Epithelial cell of esophagus (primary cell): ENCODE measurements at regions not wholly inside any gene's neighbourhood (a gene's known extent, or its start where the extent isn't known, plus 50 kb on each side); places are given as distances from the start of the nearest gene placed in this dataset.
"Not testable (repeated sequence)": the region's sequence is repeated elsewhere in the genome, so short reads cannot be mapped to it uniquely, and the experiment has no call there.

Source experiments
- DNase-seq: peaks from one replicate; pipeline ENCODE4 v3.0.0; 2010; ENCODE audit warnings: low read depth
- H3K4me3 ChIP-seq: 2 replicates; pipeline ENCODE4 v1.5.1; 2011; ENCODE audit warnings: mild to moderate bottlenecking, low read length, control low read depth
- TF ChIP-seq, protein P1 (sequence below): IDR thresholded peaks from 2 replicates; pipeline ENCODE4 v1.5.1; 2011; ENCODE audit warnings: low read depth, mild to moderate bottlenecking, low read length, control low read depth, inconsistent platforms; ENCODE audit not compliant: insufficient read depth; ENCODE audit errors: missing control alignments

DNA sequence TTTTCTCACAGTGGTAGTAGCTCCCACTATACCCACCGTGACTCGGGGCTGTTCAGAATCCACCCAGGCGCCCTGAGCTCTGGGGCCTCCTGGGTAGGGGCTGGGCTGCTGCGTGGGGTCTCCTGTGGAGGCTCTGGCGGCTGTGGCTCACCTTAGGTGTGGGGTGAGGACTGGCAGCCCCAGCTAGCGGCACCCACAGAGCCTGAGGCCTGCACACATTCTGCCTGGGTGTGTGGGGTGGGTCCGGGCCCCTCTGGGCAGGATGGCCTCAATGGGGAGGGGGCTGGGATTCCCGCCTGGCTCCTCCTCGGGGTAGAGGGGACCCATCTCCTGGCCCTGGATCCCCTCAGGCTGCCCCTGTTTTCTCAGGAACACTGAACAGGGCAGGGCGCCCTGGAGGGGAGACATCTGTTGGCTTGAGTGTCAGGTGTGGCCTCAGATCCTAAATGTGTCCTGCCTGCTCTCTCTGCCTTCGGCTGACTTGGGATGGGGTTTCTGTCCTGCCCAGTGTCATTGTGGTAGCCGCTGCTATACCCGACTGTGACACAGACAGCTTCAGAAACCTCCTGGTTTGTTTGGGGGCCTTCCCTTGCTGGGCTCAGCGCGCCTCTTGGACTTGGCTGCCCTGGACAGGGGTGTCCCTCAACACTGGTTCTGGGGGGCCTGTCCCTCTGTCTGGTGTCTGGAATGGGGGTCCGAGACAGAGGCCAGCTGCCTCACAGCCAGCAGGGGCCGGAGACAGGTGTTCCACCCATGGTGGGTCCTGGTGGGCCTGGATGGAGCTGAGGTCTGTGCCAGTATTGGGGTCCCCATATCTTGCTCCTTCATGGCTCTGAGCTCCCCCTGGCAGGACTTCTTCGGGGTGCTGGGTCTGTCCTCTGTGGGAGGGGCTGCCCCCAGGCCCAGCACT lies 354.9 kb downstream of the TMEM121 start:
- DNase-seq: no peak
- H3K4me3 ChIP-seq: no peak overlapping the region
- TF ChIP-seq, protein P1, sequence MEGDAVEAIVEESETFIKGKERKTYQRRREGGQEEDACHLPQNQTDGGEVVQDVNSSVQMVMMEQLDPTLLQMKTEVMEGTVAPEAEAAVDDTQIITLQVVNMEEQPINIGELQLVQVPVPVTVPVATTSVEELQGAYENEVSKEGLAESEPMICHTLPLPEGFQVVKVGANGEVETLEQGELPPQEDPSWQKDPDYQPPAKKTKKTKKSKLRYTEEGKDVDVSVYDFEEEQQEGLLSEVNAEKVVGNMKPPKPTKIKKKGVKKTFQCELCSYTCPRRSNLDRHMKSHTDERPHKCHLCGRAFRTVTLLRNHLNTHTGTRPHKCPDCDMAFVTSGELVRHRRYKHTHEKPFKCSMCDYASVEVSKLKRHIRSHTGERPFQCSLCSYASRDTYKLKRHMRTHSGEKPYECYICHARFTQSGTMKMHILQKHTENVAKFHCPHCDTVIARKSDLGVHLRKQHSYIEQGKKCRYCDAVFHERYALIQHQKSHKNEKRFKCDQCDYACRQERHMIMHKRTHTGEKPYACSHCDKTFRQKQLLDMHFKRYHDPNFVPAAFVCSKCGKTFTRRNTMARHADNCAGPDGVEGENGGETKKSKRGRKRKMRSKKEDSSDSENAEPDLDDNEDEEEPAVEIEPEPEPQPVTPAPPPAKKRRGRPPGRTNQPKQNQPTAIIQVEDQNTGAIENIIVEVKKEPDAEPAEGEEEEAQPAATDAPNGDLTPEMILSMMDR: no peak

DNA sequence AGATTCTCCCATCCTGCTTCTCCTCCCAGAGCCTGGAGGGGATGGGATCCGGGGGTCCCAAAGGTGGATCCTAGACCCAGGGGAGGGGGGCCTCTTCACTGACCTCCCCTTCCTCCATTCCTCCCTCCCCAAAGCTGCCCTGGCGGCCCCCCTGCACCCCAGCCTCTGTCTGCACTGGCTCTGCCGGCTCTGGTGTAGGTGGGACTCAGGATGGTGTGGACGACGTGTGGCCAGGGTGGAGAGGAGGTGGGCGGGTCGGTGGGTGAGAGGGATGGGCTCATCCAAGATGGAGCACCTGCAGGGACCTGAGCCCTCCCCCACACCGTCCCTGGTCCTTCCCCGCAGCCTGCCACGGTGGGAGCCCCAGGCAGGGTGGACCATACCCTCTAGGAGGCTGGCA lies 355.6 kb downstream of the TMEM121 start:
- not testable (repeated sequence) for DNase-seq, H3K4me3 ChIP-seq

DNA sequence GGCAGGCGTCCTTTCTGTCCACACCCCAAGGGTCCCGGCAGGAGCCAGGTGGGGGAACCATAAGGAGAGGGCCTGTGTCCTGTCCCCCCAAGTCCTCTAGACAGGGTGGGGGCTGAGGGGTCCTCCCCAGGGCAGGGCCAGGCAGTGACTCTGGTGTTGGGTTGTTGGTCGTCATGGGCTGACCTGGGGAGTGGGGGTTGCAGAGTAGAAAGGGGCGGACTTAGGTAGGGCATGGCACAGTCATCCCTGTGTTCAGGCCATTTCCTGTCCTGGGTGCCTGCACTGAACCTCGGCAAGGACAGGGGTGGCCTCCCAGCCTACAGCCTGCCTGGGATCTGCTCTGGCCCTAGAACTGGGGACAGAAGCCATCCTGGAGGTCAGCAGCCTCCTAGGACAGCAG lies 356.2 kb downstream of the TMEM121 start:
- no peak for DNase-seq
- H3K4me3 ChIP-seq: no peak overlapping the region
- TF ChIP-seq, protein P1: no peak

DNA sequence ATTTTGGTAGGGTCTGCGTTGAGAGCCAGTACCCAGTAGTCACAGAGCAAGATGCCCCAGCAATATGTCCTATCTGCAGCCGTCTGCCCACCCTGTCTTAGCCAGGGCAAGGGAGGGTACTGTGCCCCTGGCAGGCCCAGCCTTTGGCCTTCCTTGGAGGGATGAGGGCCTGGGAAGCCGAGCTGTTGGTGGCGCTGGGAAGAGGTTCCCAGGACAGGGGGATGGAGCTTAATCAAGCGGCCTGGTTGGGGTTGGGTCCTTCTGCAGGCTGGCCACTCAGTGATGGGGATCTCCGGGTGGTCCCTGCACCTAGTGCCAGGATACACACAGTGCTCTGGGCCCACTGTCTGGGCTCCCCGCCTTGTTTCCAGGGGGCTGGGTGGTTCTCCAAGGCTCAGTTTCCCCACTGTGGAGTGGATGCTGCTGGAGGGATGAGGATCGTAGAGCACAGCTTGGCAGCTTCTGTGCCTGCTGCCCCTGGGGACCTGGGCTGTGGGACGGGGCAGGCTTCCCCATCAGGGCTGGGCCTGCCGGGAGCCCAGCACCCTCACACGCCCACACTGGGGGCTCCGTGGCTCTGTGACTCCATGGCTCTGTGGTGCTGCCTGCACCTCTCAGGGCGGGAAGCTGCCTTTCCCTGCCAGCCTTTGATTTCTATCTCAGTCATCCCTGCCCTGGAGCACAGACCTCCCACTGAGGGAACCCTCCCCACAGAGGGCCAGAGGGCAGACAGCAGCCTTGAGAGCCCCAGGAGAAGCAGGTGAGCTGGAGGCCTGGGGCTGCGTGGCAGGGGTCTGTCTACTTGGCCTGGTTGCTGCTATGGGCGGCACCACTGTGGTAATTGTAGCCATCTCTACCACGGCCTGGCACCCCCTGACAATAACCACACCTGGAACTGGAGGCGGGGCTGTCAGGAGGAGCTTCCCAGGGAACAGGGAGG lies 357.0 kb downstream of the TMEM121 start:
- TF ChIP-seq, protein P1: no peak
- no peak for DNase-seq
- no peak overlapping the region for H3K4me3 ChIP-seq

DNA sequence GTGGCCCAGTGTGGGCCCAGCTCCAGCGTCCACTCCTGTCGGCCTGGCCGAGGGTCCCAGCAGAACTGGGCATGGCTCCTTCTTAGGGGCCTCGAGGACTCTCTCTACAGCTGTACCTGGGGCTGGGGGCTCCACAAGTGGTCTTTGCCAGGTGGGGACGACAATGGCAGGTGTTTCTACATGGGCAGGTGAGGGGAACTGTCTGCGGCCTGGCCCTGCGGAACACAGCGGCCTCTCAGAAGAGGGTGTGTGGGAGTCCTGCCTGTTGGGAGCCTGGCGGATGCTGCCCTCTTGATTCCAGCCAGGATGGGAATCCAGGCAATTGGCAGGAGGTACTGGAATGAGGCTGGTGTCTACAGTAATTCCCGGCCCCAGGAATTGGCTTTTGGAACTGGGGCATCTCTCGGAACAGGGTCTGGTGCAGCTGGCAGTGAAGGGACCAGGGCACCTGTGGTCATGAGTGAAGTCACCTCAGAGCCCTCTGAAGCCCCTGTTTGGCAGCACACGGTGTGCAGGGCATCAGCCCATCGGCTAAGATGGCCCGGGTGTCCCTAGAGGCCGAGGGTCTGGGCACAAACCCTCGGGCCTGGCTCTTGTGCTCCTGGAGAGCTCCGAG lies 357.9 kb downstream of the TMEM121 start:
- not testable (repeated sequence) for H3K4me3 ChIP-seq, DNase-seq

DNA sequence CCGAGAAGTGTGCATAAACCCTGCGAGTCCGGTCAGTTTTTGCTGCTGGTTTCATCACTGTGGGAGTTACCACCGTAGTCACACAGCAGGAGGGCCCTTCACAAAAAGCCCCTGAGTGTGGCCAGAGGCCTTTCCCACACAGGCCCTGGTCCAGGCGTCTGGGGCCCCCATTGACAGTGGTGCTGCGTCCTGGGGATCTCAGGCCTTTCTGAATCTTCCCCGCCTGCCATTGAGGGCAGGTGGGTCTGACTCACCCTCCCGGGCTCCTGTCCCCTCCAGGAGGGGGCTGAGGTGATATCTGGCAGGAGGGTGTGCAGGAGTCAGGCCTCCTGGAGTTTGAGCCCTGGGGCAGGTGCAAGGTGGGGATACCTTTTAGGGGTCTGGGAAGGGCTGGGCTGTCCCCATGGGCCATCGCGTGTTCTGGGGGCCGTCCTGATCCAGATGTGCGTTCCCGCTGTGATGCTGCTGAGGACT lies 358.5 kb downstream of the TMEM121 start:
- DNase-seq: no peak
- H3K4me3 ChIP-seq: no peak overlapping the region
- TF ChIP-seq, protein P1: no peak

DNA sequence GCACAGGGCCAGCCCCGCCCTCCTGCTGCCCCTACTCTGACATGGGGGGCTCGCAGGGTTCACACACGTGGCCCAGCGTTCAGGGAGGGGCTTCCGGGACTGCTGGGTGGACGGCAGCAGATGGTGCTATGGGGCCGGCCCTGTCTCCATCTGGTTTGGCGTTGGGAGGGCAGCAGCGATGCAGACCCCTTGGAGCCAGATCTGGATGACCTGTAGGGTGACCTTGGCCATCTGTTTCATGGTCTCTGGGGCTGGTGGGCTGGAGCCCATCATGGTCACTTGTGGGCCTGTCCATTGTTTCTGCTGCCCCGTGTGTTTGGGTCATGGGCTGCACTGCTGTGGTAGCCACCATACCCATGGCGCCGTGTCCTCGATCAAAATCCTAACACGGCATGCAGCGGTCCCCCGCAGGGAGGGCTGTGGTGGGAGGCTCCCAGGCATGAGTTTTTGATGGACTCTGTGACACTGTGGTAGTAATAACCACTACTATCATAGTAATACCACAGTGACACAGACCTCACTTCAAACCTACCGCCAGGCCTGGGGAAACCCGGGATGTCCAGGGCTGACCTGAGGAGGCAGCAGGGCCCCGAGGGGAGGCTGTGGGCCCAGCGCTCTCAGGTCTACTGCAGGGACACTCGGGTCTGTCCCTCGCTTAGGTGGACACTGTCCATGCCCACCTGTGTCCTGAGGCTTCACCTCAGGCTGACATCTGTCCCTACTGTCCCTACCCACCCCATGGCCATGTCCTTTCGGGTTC lies 359.4 kb downstream of the TMEM121 start:
- TF ChIP-seq, protein P1: no peak
- DNase-seq: no peak
- no peak overlapping the region for H3K4me3 ChIP-seq

DNA sequence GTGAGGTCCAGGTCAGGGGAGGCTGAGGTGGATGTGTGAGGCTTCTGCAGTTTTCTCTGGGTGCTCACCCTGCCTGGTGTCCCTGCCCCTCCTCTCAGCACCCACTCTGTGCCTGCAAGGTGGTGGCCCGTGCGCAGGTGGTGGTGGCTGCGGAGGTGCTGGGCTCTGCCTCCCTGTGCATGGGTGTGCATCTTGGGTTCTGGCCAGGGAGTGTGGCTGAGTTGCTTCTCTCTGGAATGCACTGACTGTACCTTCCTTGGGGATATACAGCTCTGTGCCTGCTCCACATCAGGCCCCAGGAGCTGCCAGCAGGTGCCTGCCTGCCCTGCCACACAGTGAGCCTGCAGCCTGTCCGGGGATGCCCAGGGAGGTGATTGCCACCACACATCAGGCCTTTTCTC lies 360.4 kb downstream of the TMEM121 start:
- DNase-seq, H3K4me3 ChIP-seq: not testable (repeated sequence)
